ENCODE measurements at regions not wholly inside any gene's neighbourhood (a gene's known extent, or its start where the extent isn't known, plus 50 kb on each side); places are given as distances from the start of the nearest gene placed in this dataset.

DNA sequence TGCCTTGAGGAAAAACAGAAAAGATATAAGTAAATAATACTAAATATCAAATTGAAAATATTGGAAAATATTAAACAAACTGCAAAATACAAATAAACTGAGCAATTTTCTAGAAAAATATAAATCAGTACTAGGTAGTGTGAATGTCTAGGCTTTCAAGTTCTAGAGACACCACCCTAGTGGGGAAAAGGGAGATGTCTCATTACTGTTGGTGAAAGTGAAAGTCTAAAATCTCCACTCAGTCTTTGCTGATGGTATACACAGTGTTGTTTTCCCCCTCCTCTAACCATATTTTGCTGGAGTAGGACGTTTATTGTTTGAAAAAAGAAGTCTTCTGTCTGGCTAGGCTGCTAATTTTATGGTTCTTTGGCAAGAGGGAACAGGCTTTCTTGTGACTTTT is 1368.9 kb downstream of the OTOL1 start:
- TF ChIP-seq, protein P1, sequence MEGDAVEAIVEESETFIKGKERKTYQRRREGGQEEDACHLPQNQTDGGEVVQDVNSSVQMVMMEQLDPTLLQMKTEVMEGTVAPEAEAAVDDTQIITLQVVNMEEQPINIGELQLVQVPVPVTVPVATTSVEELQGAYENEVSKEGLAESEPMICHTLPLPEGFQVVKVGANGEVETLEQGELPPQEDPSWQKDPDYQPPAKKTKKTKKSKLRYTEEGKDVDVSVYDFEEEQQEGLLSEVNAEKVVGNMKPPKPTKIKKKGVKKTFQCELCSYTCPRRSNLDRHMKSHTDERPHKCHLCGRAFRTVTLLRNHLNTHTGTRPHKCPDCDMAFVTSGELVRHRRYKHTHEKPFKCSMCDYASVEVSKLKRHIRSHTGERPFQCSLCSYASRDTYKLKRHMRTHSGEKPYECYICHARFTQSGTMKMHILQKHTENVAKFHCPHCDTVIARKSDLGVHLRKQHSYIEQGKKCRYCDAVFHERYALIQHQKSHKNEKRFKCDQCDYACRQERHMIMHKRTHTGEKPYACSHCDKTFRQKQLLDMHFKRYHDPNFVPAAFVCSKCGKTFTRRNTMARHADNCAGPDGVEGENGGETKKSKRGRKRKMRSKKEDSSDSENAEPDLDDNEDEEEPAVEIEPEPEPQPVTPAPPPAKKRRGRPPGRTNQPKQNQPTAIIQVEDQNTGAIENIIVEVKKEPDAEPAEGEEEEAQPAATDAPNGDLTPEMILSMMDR (IDR thresholded peaks at IDR 0.05) = no peak
- TF ChIP-seq POLR2A (IDR thresholded peaks at IDR 0.05) = no peak
